RWPE1 (cell line): ENCODE measurements at regions not wholly inside any gene's neighbourhood (a gene's known extent, or its start where the extent isn't known, plus 50 kb on each side); places are given as distances from the start of the nearest gene placed in this dataset.

ENCODE experiments used
- CTCF ChIA-PET: fragments of 350-600 bp; sonication (Branson Sonifier 250); formaldehyde crosslinking; extraction: SDS; loops from one replicate; lab custom pipeline; 2021; lab: Yijun Ruan, JAX
- POLR2A ChIA-PET: fragments of 400-600 bp; formaldehyde crosslinking; extraction: SDS; loops from one replicate; lab custom pipeline; 2020; ENCODE audit warnings: antibody characterized with exemption; ENCODE audit not compliant: low non-redundant PET; lab: Yijun Ruan, JAX
- DNase-seq: peaks from one replicate; pipeline ENCODE4 v3.0.0; 2012; ENCODE audit warnings: low spot score
- H3K27ac ChIP-seq: fragments of 450-650 bp; 2 replicates; pipeline ENCODE4 v1.5.1; 2017
- CTCF ChIP-seq: fragments of 450-650 bp; conservative IDR thresholded peaks from 2 replicates; pipeline ENCODE4 v1.5.1; 2017; ENCODE audit warnings: low read depth, mild to moderate bottlenecking

- ChIA-PET POLR2A (no interaction called here), CTCF (no interaction called here)
- no peak for DNase-seq
- H3K27ac ChIP-seq: no peak overlapping the region
- no peak for TF ChIP-seq CTCF
These were observed 178.8 kb upstream of the STAC start for GRCh38 chr3:36201546-36201945.

- H3K27ac ChIP-seq: no peak overlapping the region
- ChIA-PET POLR2A (no interaction called here), CTCF (no interaction called here)
- no peak for DNase-seq
- TF ChIP-seq CTCF: no peak
These were observed 173.2 kb upstream of the STAC start for GRCh38 chr3:36206956-36207580.

DNA sequence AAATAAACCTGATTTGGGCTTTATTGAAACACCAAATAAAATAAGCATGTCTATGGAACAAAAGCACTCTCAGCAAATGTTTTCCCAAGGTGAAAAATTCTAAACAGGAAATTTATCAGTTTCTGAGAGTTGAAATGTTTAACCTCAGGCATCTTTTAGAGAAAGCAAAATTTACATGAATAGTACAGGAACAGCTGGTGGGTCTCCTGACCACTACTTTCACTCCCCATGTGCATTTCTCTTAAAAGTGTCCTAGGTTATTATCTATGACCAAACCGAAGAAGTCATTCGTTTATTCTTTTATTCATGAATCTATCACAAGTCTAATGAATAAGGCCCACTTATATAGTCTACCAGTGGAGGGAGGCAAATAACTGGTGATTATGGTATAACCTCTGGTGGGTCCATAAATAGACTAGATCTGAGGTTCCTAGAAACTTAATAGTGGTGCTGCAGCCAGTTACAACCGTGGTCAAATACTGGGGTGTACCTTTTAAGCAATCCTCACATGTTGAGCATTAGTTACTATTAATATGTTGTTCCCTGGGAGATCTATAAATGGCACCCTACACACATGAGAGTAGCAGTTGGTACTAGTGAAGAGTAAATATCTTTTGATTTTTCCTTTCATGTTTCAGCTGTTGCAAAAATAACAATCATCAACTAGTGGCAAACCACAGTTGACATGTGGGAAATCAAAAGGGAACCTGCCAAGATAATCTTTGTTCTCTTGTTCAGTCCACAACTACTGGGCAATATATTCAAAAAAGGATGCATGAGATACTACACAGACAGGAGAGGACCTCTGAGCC lies 169.3 kb upstream of the STAC start:
- ChIA-PET CTCF (no interaction called here), POLR2A (no interaction called here)
- H3K27ac ChIP-seq: no peak overlapping the region
- no peak for TF ChIP-seq CTCF
- DNase-seq: no peak

- ChIA-PET CTCF (no interaction called here), POLR2A (no interaction called here)
- H3K27ac ChIP-seq: no peak overlapping the region
- no peak for DNase-seq
- TF ChIP-seq CTCF: no peak
These were observed 168.7 kb upstream of the STAC start for GRCh38 chr3:36211652-36211999.

DNA sequence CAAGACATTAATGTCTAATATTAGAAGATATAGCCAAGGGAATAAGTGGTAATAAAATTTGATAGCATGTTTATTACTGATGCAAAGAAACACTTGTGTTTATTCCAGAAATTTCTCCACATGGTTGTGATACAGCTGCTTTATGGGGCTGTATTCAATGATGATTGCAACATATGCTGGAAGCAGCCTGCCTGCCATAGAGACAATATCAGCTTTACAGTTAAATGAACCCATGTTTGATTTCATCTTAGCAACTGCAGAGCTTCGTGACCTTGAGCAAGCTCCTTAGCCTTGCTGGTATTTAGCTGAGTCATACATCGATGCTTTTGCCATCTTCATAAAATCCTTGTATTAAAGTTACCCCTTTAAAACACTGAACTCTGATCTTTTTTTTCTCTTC lies 168.1 kb upstream of the STAC start:
- ChIA-PET POLR2A (no interaction called here), CTCF (interaction anchor here (0.6 kb wide), 1 partner anchor 328 kb away, joined by 4 read pairs; no protein-coding TSS in a partner anchor)
- no peak for TF ChIP-seq CTCF
- no peak overlapping the region for H3K27ac ChIP-seq
- no peak for DNase-seq

DNA sequence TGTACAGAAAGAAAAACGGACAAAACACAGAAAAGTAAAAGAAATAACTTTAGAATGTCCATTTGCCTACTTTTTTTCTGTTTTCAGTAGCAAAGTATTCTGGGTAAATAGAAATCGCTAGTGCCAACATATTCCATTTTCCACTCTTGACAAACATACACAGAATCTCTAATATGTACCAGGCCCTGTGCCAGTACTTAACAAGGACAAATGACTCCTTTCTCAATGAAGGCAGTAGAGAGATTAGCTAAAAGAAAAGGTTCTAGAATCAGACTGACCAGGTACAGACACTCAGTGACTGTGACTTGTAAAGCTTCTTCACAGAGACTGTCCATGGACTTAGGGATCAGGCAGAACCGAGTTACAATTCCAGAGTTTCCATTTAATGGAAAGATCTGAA lies 165.8 kb upstream of the STAC start:
- ChIA-PET POLR2A (no interaction called here), CTCF (no interaction called here)
- TF ChIP-seq CTCF: no peak
- no peak for DNase-seq
- no peak overlapping the region for H3K27ac ChIP-seq
